GM19452 (cell line): ENCODE measurements at regions not wholly inside any gene's neighbourhood (a gene's known extent, or its start where the extent isn't known, plus 50 kb on each side); places are given as distances from the start of the nearest gene placed in this dataset.

Source experiments
- ATAC-seq: cut with Tn5 transposase; IDR thresholded peaks from one replicate; pipeline ENCODE4 v1.9.1; 2021; ENCODE audit not compliant: unreplicated experiment

- ATAC-seq = no peak
Observed at GRCh38 chr16:72523087-72523486, 351.1 kb upstream of the PMFBP1 start.

- no peak for ATAC-seq
Observed at GRCh38 chr16:72517154-72517553, 345.2 kb upstream of the PMFBP1 start.

- ATAC-seq = no peak
Observed at GRCh38 chr16:72511171-72511570, 339.2 kb upstream of the PMFBP1 start.

- no peak for ATAC-seq
Observed at GRCh38 chr16:72508191-72508590, 336.2 kb upstream of the PMFBP1 start.

- peak; percentile 12 for ATAC-seq
Observed at GRCh38 chr16:72502594-72503005, 330.6 kb upstream of the PMFBP1 start.

- peak; percentile 79 for ATAC-seq
Observed at GRCh38 chr16:72501739-72502593, 330.0 kb upstream of the PMFBP1 start.

- no peak for ATAC-seq
Observed at GRCh38 chr16:72500545-72500944, 328.6 kb upstream of the PMFBP1 start.

GRCh38 chr16:72493716-72494415 lies 321.9 kb upstream of the PMFBP1 start:
- no peak for ATAC-seq

- no peak for ATAC-seq
Observed at GRCh38 chr16:72487283-72487682, 315.3 kb upstream of the PMFBP1 start.

- no peak for ATAC-seq
Observed at GRCh38 chr16:72482695-72483094, 310.7 kb upstream of the PMFBP1 start.

- ATAC-seq = no peak
Observed at GRCh38 chr16:72481419-72481818, 309.5 kb upstream of the PMFBP1 start.

- no peak for ATAC-seq
Observed at GRCh38 chr16:72480911-72481310, 309.0 kb upstream of the PMFBP1 start.

- ATAC-seq = no peak
Observed at GRCh38 chr16:72475688-72476087, 303.7 kb upstream of the PMFBP1 start.

- ATAC-seq = no peak
Observed at GRCh38 chr16:72474501-72475123, 302.7 kb upstream of the PMFBP1 start.

- ATAC-seq = no peak
Observed at GRCh38 chr16:72473631-72474030, 301.7 kb upstream of the PMFBP1 start.

GRCh38 chr16:72471317-72471924 lies 299.5 kb upstream of the PMFBP1 start:
- ATAC-seq = no peak

- no peak for ATAC-seq
Observed at GRCh38 chr16:72470541-72470940, 298.6 kb upstream of the PMFBP1 start.

- ATAC-seq = no peak
Observed at GRCh38 chr16:72469932-72470331, 298.0 kb upstream of the PMFBP1 start.

GRCh38 chr16:72468582-72468981 lies 296.6 kb upstream of the PMFBP1 start:
- ATAC-seq = no peak

GRCh38 chr16:72467157-72467759 lies 295.3 kb upstream of the PMFBP1 start:
- ATAC-seq = no peak
